ENCODE measurements at regions not wholly inside any gene's neighbourhood (a gene's known extent, or its start where the extent isn't known, plus 50 kb on each side); places are given as distances from the start of the nearest gene placed in this dataset.
A peak's percentile ranks its signal among the peaks of the same experiment; 100 is the strongest.

- H4K91ac ChIP-seq (ENCODE audit: insufficient read depth, low read depth, low read length): no peak overlapping the region
- no peak overlapping the region for H2AK5ac ChIP-seq (ENCODE audit: low read depth, low read length)
- no peaks in the 10 kb centered on the region for H3K4me1 ChIP-seq (ENCODE audit: control insufficient read depth, insufficient read depth, low read length)
- H3K14ac ChIP-seq (replicated peaks; ENCODE audit: low read depth, low read length): no peak overlapping the region
- no peak overlapping the region for H3K23ac ChIP-seq (ENCODE audit: low read depth, low read length)
- no peak overlapping the region for H3K4me2 ChIP-seq (ENCODE audit: low read depth, low read length)
- H2BK5ac ChIP-seq (ENCODE audit: low read depth, low read length, poor library complexity, severe bottlenecking): no peak overlapping the region
- H2BK15ac ChIP-seq (ENCODE audit: low read depth, low read length): no peak overlapping the region
- H2AK9ac ChIP-seq (replicated peaks; ENCODE audit: low read depth, low read length, poor library complexity): no peak overlapping the region
- dilution Hi-C loops (cut with HindIII; ENCODE audit: low sequenced_read_pairs, unreplicated experiment) (no loop called here), intact Hi-C loops (cut with micrococcal nuclease) (no loop called here), in situ Hi-C loops (cut with MboI; ENCODE audit: low sequenced_read_pairs) (no loop called here)
- 92% methylated on average over 8 of the region's 30 CpGs; no CpG with 5 or more reads in 1 of the 2 experiments for WGBS, 2 experiments (ENCODE audit: extremely low coverage in 2 of 2, insufficient read length in 1 of 2)
- H3K36me3 ChIP-seq (ENCODE audit: control insufficient read depth, insufficient read depth, low read length): no peaks in the 10 kb centered on the region
- H3K4ac ChIP-seq (ENCODE audit: low read depth, low read length): peak overlapping the region; percentile 42; the same call in 1 of the 2 replicates
- ChIA-PET CTCF (interaction anchor here (0.6 kb wide), 1 partner anchor 20 kb away, joined by 3 read pairs; no protein-coding TSS in a partner anchor), POLR2A (ENCODE audit: unreplicated experiment) (interaction anchor here (1.0 kb wide), 1 partner anchor 13 kb away, joined by 4 read pairs; no protein-coding TSS in a partner anchor)
- H4K20me1 ChIP-seq (ENCODE audit: insufficient read depth, low read length): no peaks in the 10 kb centered on the region
- H3K18ac ChIP-seq (ENCODE audit: low read depth, low read length): no peak overlapping the region
- H3K27me3 ChIP-seq (ENCODE audit: control insufficient read depth, insufficient read depth, low read length): 0 out of 2 replicates have a peak, but pooled peaks cover 2% of the 10 kb centered on the region
- BruUV-seq (replicated peaks): no TSS peak
- ATAC-seq (ENCODE audit: low read depth) (no peak), DNase-seq (no peak)
- no peak overlapping the region for H3K27ac ChIP-seq (ENCODE audit: insufficient read depth, low read length)
- H3K9me1 ChIP-seq (ENCODE audit: insufficient read depth, low read length): no peaks in the 10 kb centered on the region; the same call in 1 of the 2 replicates
- peaks cover under 1% of the 10 kb centered on the region for H3K9me3 ChIP-seq (ENCODE audit: control insufficient read depth, insufficient read depth, low read length)
- H3K79me1 ChIP-seq (ENCODE audit: low read depth in 1 of 2, low read length in 2 of 2): no peaks in the 10 kb centered on the region
- H2AFZ ChIP-seq (replicated peaks; ENCODE audit: low read length, poor library complexity): no peak overlapping the region
- peak overlapping the region; percentile 58 for H2BK120ac ChIP-seq (ENCODE audit: low read depth, low read length)
- no peak overlapping the region for H4K5ac ChIP-seq (ENCODE audit: low read depth, low read length)
- TF ChIP-seq FOS (IDR thresholded peaks at IDR 0.05; ENCODE audit: low read depth, low read length) (no peak), NFE2L2 (IDR thresholded peaks at IDR 0.05; ENCODE audit: low read depth, low read length) (no peak), SMC3 (IDR thresholded peaks at IDR 0.05; ENCODE audit: low read depth, low read length) (no peak), CHD1 (IDR thresholded peaks at IDR 0.05; ENCODE audit: low read depth, low read length) (no peak), USF2 (IDR thresholded peaks at IDR 0.05; ENCODE audit: low read depth, low read length) (no peak), RAD21 (IDR thresholded peaks at IDR 0.05; ENCODE audit: low read length) (no peak), RCOR1 (IDR thresholded peaks at IDR 0.05; ENCODE audit: insufficient replicate concordance, low read length) (no peak), CEBPB (IDR thresholded peaks at IDR 0.05; ENCODE audit: low read depth, low read length) (no peak), MXI1 (IDR thresholded peaks at IDR 0.05; ENCODE audit: borderline replicate concordance, low read depth, low read length) (no peak), ELK1 (IDR thresholded peaks at IDR 0.05; ENCODE audit: borderline replicate concordance, low read depth, low read length) (no peak)
- no peak overlapping the region for H3K4me3 ChIP-seq (ENCODE audit: insufficient read depth, low read depth, low read length)
- H4K8ac ChIP-seq (ENCODE audit: low read depth in 2 of 2, low read length in 2 of 2): no peak overlapping the region
- no peak overlapping the region for H2BK20ac ChIP-seq (ENCODE audit: low read depth, low read length)
- no peak overlapping the region for H3K56ac ChIP-seq (ENCODE audit: extremely low read depth, insufficient read depth, low read length)
- H3K9ac ChIP-seq (ENCODE audit: low read depth, low read length): no peak overlapping the region
Observed at GRCh38 chr11:69429716-69430491, 51.6 kb upstream of the LINC01488 start.

Data from IMR-90 (cell line).